Common myeloid progenitor, CD34-positive (primary cell): ENCODE measurements at regions not wholly inside any gene's neighbourhood (a gene's known extent, or its start where the extent isn't known, plus 50 kb on each side); places are given as distances from the start of the nearest gene placed in this dataset.
"Not testable (repeated sequence)": the region's sequence is repeated elsewhere in the genome, so short reads cannot be mapped to it uniquely, and the experiment has no call there.

Experiments used
- CTCF ChIA-PET: fragments of 350-600 bp; sonication (Branson Sonifier 250); formaldehyde crosslinking; loops from one replicate; lab custom pipeline; 2021; ENCODE audit warnings: antibody characterized with exemption; lab: Charles Lee
- POLR2A ChIA-PET: fragments of 350-600 bp; sonication (Branson Sonifier 250); formaldehyde crosslinking; loops from one replicate; lab custom pipeline; 2021; ENCODE audit warnings: antibody characterized with exemption; lab: Charles Lee
- DNase-seq, 3 donors: peaks; one replicate each; pipeline versions ENCODE4 v3.0.0 to v3.0.0-alpha.2; 2013
- H3K27ac ChIP-seq, 2 experiments: 1 replicate in 1 of 2; 2 replicates in 1 of 2; pipeline ENCODE4 v1.7.0; 2013; ENCODE audit warnings: inconsistent platforms in 2 of 2, low read length in 2 of 2, mild to moderate bottlenecking in 2 of 2, low read depth in 1 of 2, moderate library complexity in 1 of 2; ENCODE audit not compliant: severe bottlenecking in 2 of 2, insufficient read depth in 1 of 2, poor library complexity in 1 of 2
- H3K27me3 ChIP-seq, 5 experiments: replicated peaks in 2 of 5; 1 replicate in 3 of 5; 2 replicates in 2 of 5; pipeline versions ENCODE4 v1.6.1 to v1.7.0; 2013; ENCODE audit warnings: low read length in 4 of 5, mild to moderate bottlenecking in 2 of 5, moderate library complexity in 2 of 5, inconsistent platforms in 1 of 5; ENCODE audit not compliant: insufficient read depth in 5 of 5, control insufficient read depth in 4 of 5
- H3K36me3 ChIP-seq, 4 experiments: 1 replicate in 2 of 4; 2 replicates in 2 of 4; pipeline versions ENCODE4 v1.6.1 to v1.7.0; 2013; ENCODE audit warnings: low read length in 3 of 4, control low read depth in 1 of 4, mild to moderate bottlenecking in 1 of 4; ENCODE audit not compliant: control insufficient read depth in 4 of 4, insufficient read depth in 4 of 4
- H3K4me1 ChIP-seq, 4 experiments: 1 replicate in 3 of 4; 2 replicates in 1 of 4; pipeline versions ENCODE4 v1.6.1 to v1.7.1; 2013; ENCODE audit warnings: low read length in 3 of 4, mild to moderate bottlenecking in 3 of 4, control low read depth in 1 of 4, inconsistent platforms in 1 of 4, moderate library complexity in 1 of 4; ENCODE audit not compliant: control insufficient read depth in 4 of 4, insufficient read depth in 4 of 4; ENCODE audit errors: control extremely low read depth in 1 of 4
- H3K4me3 ChIP-seq, 7 experiments: 1 replicate in 4 of 7; 2 replicates in 3 of 7; pipeline versions ENCODE4 v1.5.1 to v1.7.0; 2013; ENCODE audit warnings: mild to moderate bottlenecking in 7 of 7, low read length in 6 of 7, moderate library complexity in 6 of 7, inconsistent platforms in 2 of 7, low read depth in 2 of 7, control low read depth in 1 of 7; ENCODE audit not compliant: insufficient read depth in 4 of 7, control insufficient read depth in 1 of 7; ENCODE audit errors: extremely low read depth in 1 of 7
- H3K9me3 ChIP-seq, 5 experiments: 1 replicate in 4 of 5; 2 replicates in 1 of 5; pipeline versions ENCODE4 v1.6.1 to v1.7.1; 2013; ENCODE audit warnings: low read length in 4 of 5, mild to moderate bottlenecking in 2 of 5, inconsistent platforms in 1 of 5, low read depth in 1 of 5, moderate library complexity in 1 of 5; ENCODE audit not compliant: control insufficient read depth in 4 of 5, insufficient read depth in 2 of 5; ENCODE audit errors: control extremely low read depth in 1 of 5
- WGBS: methylation state at CpG from one replicate; pipeline ENCODE4 v1.1.5; 2013; ENCODE audit not compliant: insufficient coverage; 5-methylcytosine and 5-hydroxymethylcytosine counted together

DNA sequence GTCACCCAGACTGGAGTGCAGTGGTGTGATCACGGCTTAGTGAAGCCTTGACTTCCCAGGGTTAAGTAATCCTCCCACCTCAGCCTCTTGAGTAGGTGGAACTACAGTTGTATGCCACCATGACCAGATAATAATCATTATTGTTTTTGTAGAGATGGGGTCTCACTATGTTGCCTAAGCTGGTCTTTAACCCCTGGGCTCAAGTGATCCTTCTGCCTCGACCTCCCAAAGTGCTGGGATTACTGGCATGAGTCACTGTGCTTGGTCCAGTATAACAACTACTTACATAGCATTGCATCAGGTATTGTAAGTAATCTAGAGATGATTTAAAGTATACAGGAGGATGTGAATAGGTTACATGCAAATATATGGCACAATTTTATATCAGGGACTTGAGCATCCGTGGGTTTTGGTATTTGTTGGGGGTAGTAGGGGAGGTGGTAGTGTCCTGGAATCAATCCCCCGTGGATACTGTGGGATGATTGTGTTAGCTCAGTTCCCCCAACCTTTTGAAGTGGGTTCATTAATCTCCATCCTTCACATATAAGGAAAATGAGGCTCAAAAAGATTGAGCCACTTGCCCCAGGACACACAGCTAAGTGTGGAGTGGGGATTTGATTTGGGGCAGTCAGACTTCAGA, 61.4 kb upstream of the CNIH3 start:
- no peak overlapping the region for H3K4me3 ChIP-seq
- peaks cover 0 to 2% (median 0%) of the 10 kb centered on the region in 5 experiments for H3K27me3 ChIP-seq
- POLR2A ChIA-PET = no interaction called here
- H3K4me1 ChIP-seq = no peaks in the 10 kb centered on the region
- no CpG with 5 or more reads among the region's 4 CpGs for WGBS
- no peaks in the 10 kb centered on the region for H3K36me3 ChIP-seq
- no peak for DNase-seq
- H3K27ac ChIP-seq = no peak overlapping the region
- CTCF ChIA-PET = no interaction called here
- no peaks in the 10 kb centered on the region for H3K9me3 ChIP-seq

DNA sequence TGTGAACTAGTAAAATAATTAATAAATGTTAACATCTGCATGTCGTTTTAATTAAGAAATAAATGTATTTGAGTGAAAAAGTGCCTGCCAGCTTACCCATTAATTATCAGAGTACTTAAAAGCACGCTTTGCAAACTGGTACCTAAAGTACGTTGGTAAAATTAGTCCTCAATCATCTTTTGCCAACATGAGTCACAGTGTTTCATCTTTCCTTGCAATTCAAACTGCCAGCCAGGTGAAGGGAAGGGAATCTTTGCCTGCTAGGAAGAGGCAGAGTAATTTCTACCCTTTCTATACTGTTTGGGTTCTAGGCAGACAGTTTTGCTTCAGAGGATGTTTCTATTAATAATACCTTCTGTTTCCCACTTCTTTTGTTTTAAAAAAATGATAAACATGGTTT, 57.2 kb upstream of the CNIH3 start:
- no peak overlapping the region for H3K27ac ChIP-seq
- no peak overlapping the region for H3K4me3 ChIP-seq
- ChIA-PET POLR2A (no interaction called here), CTCF (no interaction called here)
- H3K9me3 ChIP-seq = peaks cover 0 to 3% (median 2%) of the 10 kb centered on the region in 5 experiments
- WGBS = 83% methylated on average over 1 of the region's 3 CpGs
- DNase-seq = no peak
- H3K27me3 ChIP-seq = peaks cover 0 to 2% (median 0%) of the 10 kb centered on the region in 5 experiments
- no peaks in the 10 kb centered on the region for H3K4me1 ChIP-seq
- no peaks in the 10 kb centered on the region for H3K36me3 ChIP-seq

DNA sequence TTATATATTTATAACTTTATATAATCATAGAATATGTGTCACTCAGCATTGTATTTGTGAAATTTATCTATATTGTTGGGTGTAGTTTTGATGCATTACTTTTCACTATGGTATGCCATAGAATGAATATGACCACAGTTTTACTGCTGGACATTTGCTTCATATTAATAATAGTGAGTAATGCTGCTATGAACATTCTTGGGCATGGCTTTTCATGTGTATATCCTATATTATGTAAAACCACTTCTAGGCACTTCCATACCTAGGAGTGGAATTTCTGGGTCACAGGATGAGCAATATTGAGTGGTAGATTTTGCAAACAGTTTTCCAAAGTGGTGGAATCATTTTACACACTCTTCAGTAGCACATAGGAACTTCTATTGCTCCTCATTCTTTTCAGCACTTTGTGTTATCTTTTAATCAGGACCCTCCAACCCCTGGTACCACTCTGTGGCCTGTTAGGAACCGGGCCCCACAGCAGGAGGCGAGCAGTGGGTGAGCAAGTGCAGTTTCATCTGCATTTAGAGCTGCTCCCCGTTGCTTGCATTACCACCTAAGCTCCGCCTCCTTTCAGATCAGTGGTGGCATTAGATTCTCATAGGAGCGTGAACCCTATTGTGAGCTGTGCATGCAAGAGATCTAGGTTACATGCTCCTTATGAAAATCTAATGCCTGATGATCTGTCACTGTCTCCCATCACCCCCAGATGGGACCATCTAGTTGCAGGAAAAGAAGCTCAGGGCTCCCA, 56.0 kb upstream of the CNIH3 start:
- peaks cover 0 to 2% (median 0%) of the 10 kb centered on the region in 5 experiments for H3K27me3 ChIP-seq
- ChIA-PET CTCF (no interaction called here), POLR2A (no interaction called here)
- peaks cover 0 to 3% (median 2%) of the 10 kb centered on the region in 5 experiments for H3K9me3 ChIP-seq
- 97% methylated on average over 4 of the region's 5 CpGs for WGBS
- H3K27ac ChIP-seq = no peak overlapping the region
- H3K4me1 ChIP-seq = no peaks in the 10 kb centered on the region
- H3K36me3 ChIP-seq = no peaks in the 10 kb centered on the region
- no peak overlapping the region for H3K4me3 ChIP-seq
- no peak for DNase-seq

DNA sequence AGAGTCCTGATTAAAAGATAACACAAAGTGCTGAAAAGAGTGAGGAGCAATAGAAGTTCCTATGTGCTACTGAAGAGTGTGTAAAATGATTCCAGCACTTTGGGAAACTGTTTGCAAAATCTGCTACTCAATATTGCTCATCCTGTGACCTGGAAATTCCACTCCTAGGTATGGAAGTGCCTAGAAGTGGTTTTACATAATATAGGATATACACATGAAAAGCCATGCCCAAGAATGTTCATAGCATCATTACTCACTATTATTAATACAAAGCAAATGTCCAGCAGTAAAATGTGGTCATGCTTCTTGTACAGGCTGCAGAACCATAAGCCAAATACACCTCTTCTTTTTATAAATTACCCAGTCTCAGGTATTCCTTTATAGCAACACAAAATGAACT, 53.2 kb upstream of the CNIH3 start:
- H3K4me3 ChIP-seq, CTCF ChIA-PET, H3K9me3 ChIP-seq, POLR2A ChIA-PET, H3K4me1 ChIP-seq, H3K27ac ChIP-seq, H3K36me3 ChIP-seq, DNase-seq, H3K27me3 ChIP-seq: not testable (repeated sequence)

DNA sequence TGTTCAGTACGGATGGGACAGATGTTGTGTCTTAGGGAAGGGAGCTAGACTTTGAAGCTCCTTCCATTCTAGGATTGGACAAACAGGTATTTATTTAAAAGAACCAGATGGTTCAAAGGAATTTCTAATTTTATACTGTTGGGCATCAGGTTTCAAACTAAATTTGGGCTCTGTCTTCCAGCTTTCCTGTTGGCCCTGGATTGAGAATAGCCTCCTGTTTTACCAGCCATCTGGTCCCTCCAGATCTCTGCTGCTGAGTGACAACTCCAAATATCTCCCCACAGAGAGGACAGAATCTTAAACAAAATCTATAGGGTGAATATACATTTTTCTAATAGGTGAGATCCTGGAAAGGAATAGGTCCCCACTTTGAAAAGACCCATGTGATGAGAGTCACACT, 52.5 kb upstream of the CNIH3 start:
- POLR2A ChIA-PET = no interaction called here
- H3K27ac ChIP-seq = no peak overlapping the region

DNA sequence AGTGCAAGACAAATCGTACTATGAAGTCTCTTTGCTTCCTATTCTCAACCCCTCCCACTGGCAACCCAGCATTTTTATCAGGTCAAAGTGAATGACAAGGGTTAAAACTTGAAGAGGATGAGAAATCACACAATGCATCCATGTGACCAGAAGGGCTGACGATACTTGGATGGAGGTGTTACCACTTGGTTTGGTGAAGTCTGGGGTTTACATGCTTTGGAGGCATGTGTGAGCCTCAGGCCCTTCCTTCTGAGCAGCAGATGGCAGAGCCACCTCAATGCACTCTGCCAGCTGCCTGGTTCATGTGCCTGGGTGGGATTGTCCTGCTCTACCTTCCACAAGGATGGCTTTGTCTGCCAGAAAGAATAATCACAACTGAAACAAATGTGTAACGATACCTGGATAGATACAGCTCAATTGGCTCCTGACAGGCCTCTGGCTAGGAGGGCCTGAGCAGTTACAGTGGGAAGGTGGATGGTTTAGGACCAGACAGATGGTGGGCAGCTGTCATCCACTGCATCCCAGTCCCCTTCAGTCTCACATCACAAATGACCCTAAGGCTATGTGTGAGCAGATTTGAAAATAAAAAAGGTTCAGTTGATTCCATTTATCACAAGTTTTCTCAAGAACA, 51.5 kb upstream of the CNIH3 start:
- DNase-seq = no peak
- peaks cover 0 to 3% (median 2%) of the 10 kb centered on the region in 5 experiments for H3K9me3 ChIP-seq
- no peak overlapping the region for H3K27ac ChIP-seq
- no peaks in the 10 kb centered on the region for H3K27me3 ChIP-seq
- WGBS = 90% methylated on average over 1 of the region's 3 CpGs
- no peak overlapping the region for H3K4me3 ChIP-seq
- no peaks in the 10 kb centered on the region for H3K36me3 ChIP-seq
- ChIA-PET POLR2A (no interaction called here), CTCF (no interaction called here)
- no peaks in the 10 kb centered on the region for H3K4me1 ChIP-seq

More for the DNA sequence above, 52.5 kb upstream of the CNIH3 start:
- Histone ChIP-seq H3K9me3 (peaks cover 0 to 3% (median 2%) of the 10 kb centered on the region in 5 experiments), H3K27me3 (no peaks in the 10 kb centered on the region), H3K36me3 (no peaks in the 10 kb centered on the region), H3K4me3 (no peak overlapping the region), H3K4me1 (no peaks in the 10 kb centered on the region)
- WGBS = 100% methylated on average over 1 of the region's 1 CpG
- CTCF ChIA-PET = no interaction called here
- no peak for DNase-seq

DNA sequence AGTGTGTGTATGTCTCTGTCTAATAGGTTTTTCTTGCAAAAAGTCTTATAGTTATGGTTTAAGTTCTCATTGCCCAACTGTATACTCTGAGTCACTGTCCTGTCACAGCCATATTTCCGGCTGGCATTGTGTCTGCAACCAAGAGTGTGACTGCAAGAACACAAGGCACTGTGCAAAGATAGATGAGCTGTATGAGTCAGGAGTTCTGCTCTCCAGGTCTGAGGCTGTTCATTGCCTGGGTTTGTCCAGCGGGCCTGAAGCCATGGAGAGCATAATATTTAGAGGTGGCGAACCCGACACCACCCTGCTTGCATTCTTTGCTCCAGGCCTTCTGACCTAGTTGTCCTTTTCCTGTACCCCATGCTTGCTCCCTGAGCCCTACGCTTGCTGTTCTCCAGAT, 50.9 kb upstream of the CNIH3 start:
- Histone ChIP-seq H3K4me1 (no peaks in the 10 kb centered on the region), H3K36me3 (no peaks in the 10 kb centered on the region), H3K27me3 (no peaks in the 10 kb centered on the region), H3K4me3 (no peak overlapping the region), H3K27ac (no peak overlapping the region), H3K9me3 (peaks cover 0 to 3% (median 2%) of the 10 kb centered on the region in 5 experiments)
- 93% methylated on average over 5 of the region's 5 CpGs for WGBS
- POLR2A ChIA-PET = no interaction called here
- CTCF ChIA-PET = no interaction called here
- peak in 2 of 3 donors; percentile 13 to 28 for DNase-seq
